ENCODE measurements at regions not wholly inside any gene's neighbourhood (a gene's known extent, or its start where the extent isn't known, plus 50 kb on each side); places are given as distances from the start of the nearest gene placed in this dataset.

- no peak for TF ChIP-seq CTCF (IDR thresholded peaks at IDR 0.05 in 8 of 11, conservative IDR thresholded peaks at IDR 0.05 in 3 of 11)
- TF ChIP-seq POLR2A (IDR thresholded peaks at IDR 0.05) = no peak
- TF ChIP-seq POLR2AphosphoS5 (IDR thresholded peaks at IDR 0.05) = no peak
Measured at GRCh38 chr3:35524856-35525255, 114.5 kb upstream of the ARPP21 start.

Measured in spleen (tissue), 7 donors.